GM12873 (cell line): ENCODE measurements at regions not wholly inside any gene's neighbourhood (a gene's known extent, or its start where the extent isn't known, plus 50 kb on each side); places are given as distances from the start of the nearest gene placed in this dataset.

Source experiments
- TF ChIP-seq, protein P1 (sequence below): IDR thresholded peaks from 2 replicates; pipeline ENCODE4 v1.5.1; 2012; ENCODE audit warnings: low read depth, mild to moderate bottlenecking, moderate library complexity, low read length, control low read depth; ENCODE audit not compliant: insufficient read depth; ENCODE audit errors: missing control alignments

DNA sequence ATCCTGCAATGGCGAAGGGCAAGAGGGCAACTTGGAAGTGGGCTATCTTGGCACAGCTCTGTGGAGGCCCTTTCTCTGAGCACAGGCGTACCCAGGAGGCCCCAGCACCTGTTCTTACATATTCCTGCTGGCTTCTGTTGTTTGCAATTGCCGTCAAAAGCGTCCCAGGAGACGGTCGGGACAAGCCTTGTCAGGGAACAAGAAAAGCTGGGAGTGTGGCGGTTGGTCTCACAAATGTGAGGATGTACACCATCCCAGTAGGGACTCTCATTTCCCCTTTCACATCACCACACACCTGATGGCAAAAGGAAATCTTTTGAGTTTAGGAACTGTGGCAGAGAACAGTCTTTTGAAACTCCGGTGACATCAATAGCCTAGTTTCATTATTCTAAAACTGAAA lies 94.7 kb upstream of the EFEMP1 start:
- TF ChIP-seq, protein P1, sequence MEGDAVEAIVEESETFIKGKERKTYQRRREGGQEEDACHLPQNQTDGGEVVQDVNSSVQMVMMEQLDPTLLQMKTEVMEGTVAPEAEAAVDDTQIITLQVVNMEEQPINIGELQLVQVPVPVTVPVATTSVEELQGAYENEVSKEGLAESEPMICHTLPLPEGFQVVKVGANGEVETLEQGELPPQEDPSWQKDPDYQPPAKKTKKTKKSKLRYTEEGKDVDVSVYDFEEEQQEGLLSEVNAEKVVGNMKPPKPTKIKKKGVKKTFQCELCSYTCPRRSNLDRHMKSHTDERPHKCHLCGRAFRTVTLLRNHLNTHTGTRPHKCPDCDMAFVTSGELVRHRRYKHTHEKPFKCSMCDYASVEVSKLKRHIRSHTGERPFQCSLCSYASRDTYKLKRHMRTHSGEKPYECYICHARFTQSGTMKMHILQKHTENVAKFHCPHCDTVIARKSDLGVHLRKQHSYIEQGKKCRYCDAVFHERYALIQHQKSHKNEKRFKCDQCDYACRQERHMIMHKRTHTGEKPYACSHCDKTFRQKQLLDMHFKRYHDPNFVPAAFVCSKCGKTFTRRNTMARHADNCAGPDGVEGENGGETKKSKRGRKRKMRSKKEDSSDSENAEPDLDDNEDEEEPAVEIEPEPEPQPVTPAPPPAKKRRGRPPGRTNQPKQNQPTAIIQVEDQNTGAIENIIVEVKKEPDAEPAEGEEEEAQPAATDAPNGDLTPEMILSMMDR = no peak

- TF ChIP-seq, protein P1 = no peak
Measured at GRCh38 chr2:56021136-56021474, 97.5 kb upstream of the EFEMP1 start.

GRCh38 chr2:56021579-56021978 lies 98.0 kb upstream of the EFEMP1 start:
- TF ChIP-seq, protein P1 = no peak

GRCh38 chr2:56025469-56026193 lies 102.0 kb upstream of the EFEMP1 start:
- TF ChIP-seq, protein P1 = no peak

DNA sequence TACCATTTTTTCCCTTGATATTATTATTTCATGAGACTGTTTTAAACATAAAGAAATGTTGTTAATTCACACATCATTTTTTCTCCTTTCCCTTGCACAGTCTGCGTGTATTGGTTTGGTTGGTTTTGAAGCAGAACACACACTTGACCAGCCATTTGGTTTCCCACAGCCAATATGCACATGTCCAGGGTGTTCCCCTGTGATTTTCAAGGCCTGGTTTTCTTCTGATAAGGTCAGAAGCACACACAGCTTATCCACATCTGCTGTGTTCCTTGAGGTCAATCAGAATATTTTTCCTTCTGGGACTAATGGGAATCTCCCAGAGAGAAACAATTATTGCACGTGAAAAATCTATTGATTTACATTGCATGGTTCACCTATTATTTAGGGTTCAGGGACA lies 103.2 kb upstream of the EFEMP1 start:
- TF ChIP-seq, protein P1 = no peak

DNA sequence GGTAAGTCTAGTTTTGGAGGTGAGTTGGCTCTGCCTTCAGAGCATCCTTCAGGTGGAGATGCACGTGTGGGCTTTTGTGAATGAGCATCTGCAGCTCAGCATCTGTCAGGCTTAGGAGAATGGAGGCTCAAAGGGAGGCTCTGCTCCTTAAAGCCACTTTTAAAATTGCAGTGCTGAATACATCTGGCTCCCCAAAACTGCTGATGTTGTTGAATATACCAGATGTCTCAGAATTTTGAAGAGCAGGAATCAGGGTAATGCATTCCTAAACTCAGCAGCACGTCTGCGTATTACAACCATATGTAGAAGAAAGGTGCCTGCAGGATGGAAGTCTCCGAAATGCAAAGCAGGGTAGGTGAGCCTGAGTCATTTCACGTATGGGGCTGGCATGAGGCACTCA lies 106.5 kb upstream of the EFEMP1 start:
- TF ChIP-seq, protein P1 = no peak

- TF ChIP-seq, protein P1 = no peak
Measured at GRCh38 chr2:56030901-56031300, 107.3 kb upstream of the EFEMP1 start.
